Stimulated activated CD8-positive, alpha-beta memory T cell treated with anti-CD3 and anti-CD28 coated beads, Interleukin-7, amount 100 ng/mL, for 1 hour (primary cell): ENCODE measurements at regions not wholly inside any gene's neighbourhood (a gene's known extent, or its start where the extent isn't known, plus 50 kb on each side); places are given as distances from the start of the nearest gene placed in this dataset.
"Not testable (repeated sequence)": the region's sequence is repeated elsewhere in the genome, so short reads cannot be mapped to it uniquely, and the experiment has no call there.

Experiments used
- DNase-seq, 2 donors: peaks; one replicate each; pipeline ENCODE4 v3.0.0-alpha.2; 2020; ENCODE audit warnings: low read depth in 2 of 2

GRCh38 chr7:67618556-67619162 lies 622.0 kb downstream of the TYW1 start:
- DNase-seq, result no peak

- no peak for DNase-seq
Observed at GRCh38 chr7:67619175-67619574, 622.5 kb downstream of the TYW1 start.

GRCh38 chr7:67620216-67620933 lies 623.7 kb downstream of the TYW1 start:
- no peak for DNase-seq

- no peak for DNase-seq
Observed at GRCh38 chr7:67621704-67622103, 625.1 kb downstream of the TYW1 start.

- no peak for DNase-seq
Observed at GRCh38 chr7:67625257-67625737, 628.7 kb downstream of the TYW1 start.

GRCh38 chr7:67631476-67631875 lies 634.8 kb downstream of the TYW1 start:
- DNase-seq, result no peak

- no peak for DNase-seq
Observed at GRCh38 chr7:67635271-67635670, 638.6 kb downstream of the TYW1 start.

- no peak for DNase-seq
Observed at GRCh38 chr7:67636348-67637022, 639.9 kb downstream of the TYW1 start.

- DNase-seq, result no peak
Observed at GRCh38 chr7:67637023-67637358, 640.4 kb downstream of the TYW1 start.

GRCh38 chr7:67642542-67642941 lies 645.9 kb downstream of the TYW1 start:
- DNase-seq, result not testable (repeated sequence)

- no peak for DNase-seq
Observed at GRCh38 chr7:67644151-67644550, 647.5 kb downstream of the TYW1 start.

GRCh38 chr7:67652937-67653336 lies 656.3 kb downstream of the TYW1 start:
- no peak for DNase-seq

GRCh38 chr7:67653856-67654454 lies 657.3 kb downstream of the TYW1 start:
- no peak for DNase-seq

GRCh38 chr7:67654642-67655041 lies 658.0 kb downstream of the TYW1 start:
- DNase-seq, result no peak

- DNase-seq, result no peak
Observed at GRCh38 chr7:67655168-67655567, 658.5 kb downstream of the TYW1 start.

- DNase-seq, result no peak
Observed at GRCh38 chr7:67659091-67659490, 662.5 kb downstream of the TYW1 start.

GRCh38 chr7:67662804-67663203 lies 666.2 kb downstream of the TYW1 start:
- no peak for DNase-seq

- no peak for DNase-seq
Observed at GRCh38 chr7:67663644-67664043, 667.0 kb downstream of the TYW1 start.

- DNase-seq, result not testable (repeated sequence)
Observed at GRCh38 chr7:67666359-67666758, 669.7 kb downstream of the TYW1 start.

GRCh38 chr7:67671006-67671548 lies 674.4 kb downstream of the TYW1 start:
- no peak for DNase-seq

GRCh38 chr7:67673861-67674260 lies 677.2 kb downstream of the TYW1 start:
- DNase-seq, result no peak

- not testable (repeated sequence) for DNase-seq
Observed at GRCh38 chr7:67674862-67675261, 678.2 kb downstream of the TYW1 start.
